HG03175 (cell line): ENCODE measurements at regions not wholly inside any gene's neighbourhood (a gene's known extent, or its start where the extent isn't known, plus 50 kb on each side); places are given as distances from the start of the nearest gene placed in this dataset.
"Not testable (repeated sequence)": the region's sequence is repeated elsewhere in the genome, so short reads cannot be mapped to it uniquely, and the experiment has no call there.

Experiments
- ATAC-seq: cut with Tn5 transposase; IDR thresholded peaks from one replicate; pipeline ENCODE4 v1.9.1; 2021; ENCODE audit warnings: mild to moderate bottlenecking, moderate library complexity; ENCODE audit not compliant: unreplicated experiment

GRCh38 chr20:61094581-61094980, 157.5 kb upstream of the CDH4 start:
- ATAC-seq: no peak

- no peak for ATAC-seq
These were observed 155.6 kb upstream of the CDH4 start for GRCh38 chr20:61096463-61096862.

GRCh38 chr20:61099806-61100205, 152.3 kb upstream of the CDH4 start:
- ATAC-seq: no peak

GRCh38 chr20:61100489-61100888, 151.6 kb upstream of the CDH4 start:
- ATAC-seq: no peak

GRCh38 chr20:61101321-61101720, 150.7 kb upstream of the CDH4 start:
- not testable (repeated sequence) for ATAC-seq

GRCh38 chr20:61104232-61104631, 147.8 kb upstream of the CDH4 start:
- no peak for ATAC-seq

- no peak for ATAC-seq
These were observed 146.7 kb upstream of the CDH4 start for GRCh38 chr20:61105395-61105794.

GRCh38 chr20:61106438-61106837, 145.6 kb upstream of the CDH4 start:
- no peak for ATAC-seq

GRCh38 chr20:61109221-61109805, 142.7 kb upstream of the CDH4 start:
- ATAC-seq: no peak

- no peak for ATAC-seq
These were observed 139.5 kb upstream of the CDH4 start for GRCh38 chr20:61112515-61112914.

GRCh38 chr20:61113731-61114130, 138.3 kb upstream of the CDH4 start:
- no peak for ATAC-seq

- no peak for ATAC-seq
These were observed 137.4 kb upstream of the CDH4 start for GRCh38 chr20:61114493-61115175.

- no peak for ATAC-seq
These were observed 136.5 kb upstream of the CDH4 start for GRCh38 chr20:61115364-61116065.

- no peak for ATAC-seq
These were observed 134.3 kb upstream of the CDH4 start for GRCh38 chr20:61117725-61118124.

GRCh38 chr20:61118429-61119224, 133.4 kb upstream of the CDH4 start:
- no peak for ATAC-seq

GRCh38 chr20:61119273-61119672, 132.8 kb upstream of the CDH4 start:
- ATAC-seq: no peak

GRCh38 chr20:61119794-61120410, 132.2 kb upstream of the CDH4 start:
- no peak for ATAC-seq

GRCh38 chr20:61120595-61121515, 131.2 kb upstream of the CDH4 start:
- no peak for ATAC-seq

- no peak for ATAC-seq
These were observed 130.4 kb upstream of the CDH4 start for GRCh38 chr20:61121661-61122060.

- no peak for ATAC-seq
These were observed 128.8 kb upstream of the CDH4 start for GRCh38 chr20:61123286-61123685.
